HT1080 (cell line): ENCODE measurements at regions not wholly inside any gene's neighbourhood (a gene's known extent, or its start where the extent isn't known, plus 50 kb on each side); places are given as distances from the start of the nearest gene placed in this dataset.

ENCODE experiments used
- DNase-seq: peaks from one replicate; pipeline ENCODE4 v3.0.0-alpha.2; 2015; ENCODE audit warnings: low read depth

GRCh38 chr5:74266132-74266531 lies 374.4 kb downstream of the ENC1 start:
- DNase-seq = no peak

- DNase-seq = no peak
Observed at GRCh38 chr5:74262544-74263207, 377.9 kb downstream of the ENC1 start.

GRCh38 chr5:74261866-74262265 lies 378.7 kb downstream of the ENC1 start:
- DNase-seq = no peak

GRCh38 chr5:74261421-74261820 lies 379.1 kb downstream of the ENC1 start:
- no peak for DNase-seq

- no peak for DNase-seq
Observed at GRCh38 chr5:74259572-74259971, 381.0 kb downstream of the ENC1 start.

- no peak for DNase-seq
Observed at GRCh38 chr5:74258314-74258665, 382.2 kb downstream of the ENC1 start.

- no peak for DNase-seq
Observed at GRCh38 chr5:74257645-74258313, 382.7 kb downstream of the ENC1 start.

- no peak for DNase-seq
Observed at GRCh38 chr5:74257060-74257527, 383.4 kb downstream of the ENC1 start.

- DNase-seq = no peak
Observed at GRCh38 chr5:74255692-74256392, 384.7 kb downstream of the ENC1 start.

- DNase-seq = no peak
Observed at GRCh38 chr5:74254257-74254656, 386.3 kb downstream of the ENC1 start.

GRCh38 chr5:74252044-74252443 lies 388.5 kb downstream of the ENC1 start:
- no peak for DNase-seq

- DNase-seq = peak; percentile 97
Observed at GRCh38 chr5:74251141-74252035, 389.1 kb downstream of the ENC1 start.

GRCh38 chr5:74250304-74251102 lies 390.0 kb downstream of the ENC1 start:
- no peak for DNase-seq

- no peak for DNase-seq
Observed at GRCh38 chr5:74248576-74248975, 392.0 kb downstream of the ENC1 start.

- DNase-seq = no peak
Observed at GRCh38 chr5:74244406-74244805, 396.1 kb downstream of the ENC1 start.

- peak; percentile 59 for DNase-seq
Observed at GRCh38 chr5:74243634-74244033, 396.9 kb downstream of the ENC1 start.

- no peak for DNase-seq
Observed at GRCh38 chr5:74242516-74242915, 398.0 kb downstream of the ENC1 start.

- DNase-seq = peak; percentile 86
Observed at GRCh38 chr5:74241751-74242140, 398.8 kb downstream of the ENC1 start.

GRCh38 chr5:74240783-74241750 lies 399.5 kb downstream of the ENC1 start:
- peak; percentile 21 for DNase-seq
